Prostate gland (tissue), 2 donors: ENCODE measurements at regions not wholly inside any gene's neighbourhood (a gene's known extent, or its start where the extent isn't known, plus 50 kb on each side); places are given as distances from the start of the nearest gene placed in this dataset.
"Not testable (repeated sequence)": the region's sequence is repeated elsewhere in the genome, so short reads cannot be mapped to it uniquely, and the experiment has no call there.

ENCODE experiments used
- DNase-seq: peaks from one replicate; pipeline ENCODE4 v3.0.0-alpha.2; 2019; ENCODE audit warnings: low spot score
- H3K27ac ChIP-seq, 2 donors: fragments of 200-600 bp; sonication (generic); 2 replicates each; pipeline ENCODE4 v1.5.1; 2017 to 2019
- H3K27me3 ChIP-seq: fragments of 200-600 bp; sonication (generic); replicated peaks from 2 replicates; pipeline ENCODE4 v1.5.1; 2019; ENCODE audit not compliant: insufficient read depth
- H3K36me3 ChIP-seq, 2 donors: fragments of 200-600 bp; sonication (generic); 1 replicate in 1 of 2; 2 replicates in 1 of 2; pipeline versions ENCODE4 v1.5.1 to v1.8.1; 2017 to 2019
- H3K4me1 ChIP-seq: fragments of 200-600 bp; sonication (generic); replicated peaks from 2 replicates; pipeline ENCODE4 v1.5.1; 2019
- H3K4me3 ChIP-seq, 2 donors: fragments of 200-600 bp; sonication (generic); 2 replicates each; pipeline ENCODE4 v1.5.1; 2017 to 2019
- H3K9me3 ChIP-seq: fragments of 200-600 bp; sonication (generic); 2 replicates; pipeline ENCODE4 v1.5.1; 2017
- POLR2A ChIP-seq: fragments of 450-650 bp; IDR thresholded peaks from one replicate; pipeline ENCODE4 v1.6.1; 2016; ENCODE audit warnings: antibody characterized with exemption, mild to moderate bottlenecking
- POLR2AphosphoS5 ChIP-seq: sonication (generic); formaldehyde crosslinking; IDR thresholded peaks from one replicate; pipeline ENCODE4 v1.6.1; 2017; ENCODE audit warnings: antibody characterized with exemption
- WGBS: methylation state at CpG from one replicate; pipeline ENCODE4 v1.1.5; 2018; 5-methylcytosine and 5-hydroxymethylcytosine counted together
- intact Hi-C: fragments of 100-400 bp; cut with DNase I; formaldehyde crosslinking; loops from one replicate; pipeline ENCODE4 v1.14.2; 2022
- TF ChIP-seq, protein P1 (sequence below), 4 experiments: fragments of 200-600 bp in 2 of 4; fragments of 450-650 bp in 2 of 4; sonication (generic) in 2 of 4; IDR thresholded peaks; 1 replicate in 3 of 4; 2 replicates in 1 of 4; pipeline ENCODE4 v1.5.1; 2016 to 2019; ENCODE audit warnings: antibody characterized with exemption in 4 of 4, mild to moderate bottlenecking in 2 of 4, moderate library complexity in 2 of 4

DNA sequence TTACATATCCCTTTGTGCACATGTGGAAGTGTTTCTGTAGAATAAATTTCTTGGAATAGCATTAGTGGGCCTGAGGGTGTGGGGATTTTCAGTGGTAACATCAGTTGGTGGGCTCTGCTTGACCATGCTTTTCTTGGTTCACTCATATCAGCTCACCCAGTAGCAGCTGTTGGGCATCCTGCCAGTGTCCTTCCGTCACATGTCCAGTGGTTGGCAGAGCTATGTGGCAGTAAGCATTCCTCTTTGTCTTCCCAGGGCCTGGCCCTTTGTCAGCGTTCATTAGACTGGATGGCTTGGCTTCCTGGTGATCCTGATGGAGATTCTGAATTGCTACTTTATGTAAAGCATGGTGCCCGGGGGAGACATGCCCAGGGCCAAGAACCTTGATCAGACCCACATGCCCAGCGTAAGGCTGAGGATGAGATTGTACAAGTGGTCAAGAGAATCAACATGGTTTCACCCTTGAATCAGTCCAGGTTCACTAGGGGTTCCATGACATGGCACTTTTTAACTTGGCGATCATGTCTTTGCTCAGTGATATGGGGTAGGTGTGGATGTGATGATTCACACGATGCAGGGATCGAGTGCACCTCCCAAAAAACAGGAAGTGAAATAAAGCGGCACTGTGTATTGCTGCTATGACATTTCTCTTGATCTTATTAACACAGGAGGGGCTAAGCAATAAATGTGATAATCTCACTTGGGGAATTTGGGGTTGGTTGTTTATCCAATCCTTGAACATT lies 72.1 kb upstream of the IGFBP7 start:
- no peak for DNase-seq
- Histone ChIP-seq H3K27ac (no peak overlapping the region), H3K36me3 (no peaks in the 10 kb centered on the region), H3K4me1 (no peaks in the 10 kb centered on the region), H3K27me3 (no peaks in the 10 kb centered on the region), H3K4me3 (no peak overlapping the region), H3K9me3 (no peaks in the 10 kb centered on the region)
- intact Hi-C loops, result no loop called here
- TF ChIP-seq POLR2AphosphoS5 (no peak), POLR2A (no peak)
- TF ChIP-seq, protein P1, sequence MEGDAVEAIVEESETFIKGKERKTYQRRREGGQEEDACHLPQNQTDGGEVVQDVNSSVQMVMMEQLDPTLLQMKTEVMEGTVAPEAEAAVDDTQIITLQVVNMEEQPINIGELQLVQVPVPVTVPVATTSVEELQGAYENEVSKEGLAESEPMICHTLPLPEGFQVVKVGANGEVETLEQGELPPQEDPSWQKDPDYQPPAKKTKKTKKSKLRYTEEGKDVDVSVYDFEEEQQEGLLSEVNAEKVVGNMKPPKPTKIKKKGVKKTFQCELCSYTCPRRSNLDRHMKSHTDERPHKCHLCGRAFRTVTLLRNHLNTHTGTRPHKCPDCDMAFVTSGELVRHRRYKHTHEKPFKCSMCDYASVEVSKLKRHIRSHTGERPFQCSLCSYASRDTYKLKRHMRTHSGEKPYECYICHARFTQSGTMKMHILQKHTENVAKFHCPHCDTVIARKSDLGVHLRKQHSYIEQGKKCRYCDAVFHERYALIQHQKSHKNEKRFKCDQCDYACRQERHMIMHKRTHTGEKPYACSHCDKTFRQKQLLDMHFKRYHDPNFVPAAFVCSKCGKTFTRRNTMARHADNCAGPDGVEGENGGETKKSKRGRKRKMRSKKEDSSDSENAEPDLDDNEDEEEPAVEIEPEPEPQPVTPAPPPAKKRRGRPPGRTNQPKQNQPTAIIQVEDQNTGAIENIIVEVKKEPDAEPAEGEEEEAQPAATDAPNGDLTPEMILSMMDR (IDR thresholded peaks at IDR 0.05), result no peak
- 86% methylated on average over 8 of the region's 8 CpGs for WGBS

DNA sequence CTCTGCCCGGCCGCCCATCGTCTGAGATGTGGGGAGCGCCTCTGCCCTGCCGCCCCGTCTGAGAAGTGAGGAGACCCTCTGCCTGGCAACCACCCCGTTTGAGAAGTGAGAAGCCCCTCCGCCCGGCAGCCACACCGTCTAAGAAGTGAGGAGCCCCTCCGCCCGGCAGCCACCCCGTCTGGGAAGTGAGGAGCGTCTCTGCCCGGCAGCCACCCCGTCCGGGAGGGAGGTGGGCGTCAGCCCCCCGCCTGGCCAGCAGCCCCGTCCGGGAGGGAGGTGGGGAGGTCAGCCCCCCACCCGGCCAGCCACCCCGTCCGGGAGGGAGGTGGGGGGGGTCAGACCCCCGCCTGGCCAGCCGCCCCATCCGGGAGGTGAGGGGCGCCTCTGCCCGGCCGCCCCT lies 63.0 kb upstream of the IGFBP7 start:
- H3K4me3 ChIP-seq, H3K27me3 ChIP-seq, H3K27ac ChIP-seq, H3K9me3 ChIP-seq, H3K4me1 ChIP-seq, intact Hi-C loops, DNase-seq, H3K36me3 ChIP-seq: not testable (repeated sequence)
- 95% methylated on average over 11 of the region's 30 CpGs for WGBS

DNA sequence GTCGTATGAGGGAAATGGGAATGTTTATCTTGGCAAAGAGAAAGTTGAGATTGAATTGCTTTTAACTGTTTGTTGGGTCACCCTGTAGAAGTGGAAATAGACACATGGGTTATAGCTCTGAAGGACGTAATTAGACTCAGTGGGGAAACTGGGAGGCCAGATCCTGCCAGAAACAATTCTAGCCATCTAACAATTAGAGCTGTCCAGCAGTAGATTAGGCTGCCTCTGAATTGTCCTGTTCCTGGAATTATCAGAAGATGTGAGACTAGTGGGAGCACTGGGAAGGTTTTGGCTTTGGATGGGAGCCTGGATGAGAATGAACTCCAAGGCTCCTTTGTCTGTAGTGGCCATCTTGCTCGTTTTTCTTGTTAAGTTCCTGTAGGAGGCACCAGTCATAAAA lies 61.9 kb upstream of the IGFBP7 start:
- TF ChIP-seq POLR2A (no peak), POLR2AphosphoS5 (no peak)
- TF ChIP-seq, protein P1 (IDR thresholded peaks at IDR 0.05), result no peak
- H3K4me3 ChIP-seq, result no peak overlapping the region
- no peaks in the 10 kb centered on the region for H3K9me3 ChIP-seq
- intact Hi-C loops, result no loop called here
- no peak overlapping the region for H3K27ac ChIP-seq
- no peak for DNase-seq
- H3K4me1 ChIP-seq, result no peaks in the 10 kb centered on the region
- H3K27me3 ChIP-seq, result no peaks in the 10 kb centered on the region
- 42% methylated on average over 3 of the region's 3 CpGs for WGBS
- H3K36me3 ChIP-seq, result no peaks in the 10 kb centered on the region

DNA sequence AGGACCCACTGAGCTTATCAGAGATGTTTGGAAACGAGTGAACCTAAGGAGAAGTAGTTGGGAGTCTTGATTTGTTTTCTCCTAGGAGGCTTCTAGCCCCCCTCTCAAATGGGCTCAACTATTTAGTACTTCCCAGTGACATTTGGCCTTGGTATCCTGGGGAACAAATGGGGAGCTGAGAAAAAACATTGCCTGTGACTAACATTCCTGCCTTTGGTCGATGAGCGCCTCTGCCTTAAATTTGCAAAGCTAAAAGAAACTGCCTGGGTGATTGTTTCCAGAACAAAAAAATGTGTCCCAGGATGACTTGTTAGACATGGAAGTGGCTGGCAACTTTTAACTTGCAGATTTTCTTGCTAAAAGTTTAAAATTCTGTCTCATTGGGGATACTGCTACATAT lies 58.8 kb upstream of the IGFBP7 start:
- no peak for DNase-seq
- TF ChIP-seq, protein P1 (IDR thresholded peaks at IDR 0.05), result no peak
- TF ChIP-seq POLR2A, result no peak
- no peak for TF ChIP-seq POLR2AphosphoS5
- H3K36me3 ChIP-seq, result no peaks in the 10 kb centered on the region
- 65% methylated on average over 3 of the region's 3 CpGs for WGBS
- H3K4me3 ChIP-seq, result no peak overlapping the region
- no peaks in the 10 kb centered on the region for H3K9me3 ChIP-seq
- H3K4me1 ChIP-seq, result no peaks in the 10 kb centered on the region
- H3K27ac ChIP-seq, result no peak overlapping the region
- intact Hi-C loops, result no loop called here
- no peaks in the 10 kb centered on the region for H3K27me3 ChIP-seq

DNA sequence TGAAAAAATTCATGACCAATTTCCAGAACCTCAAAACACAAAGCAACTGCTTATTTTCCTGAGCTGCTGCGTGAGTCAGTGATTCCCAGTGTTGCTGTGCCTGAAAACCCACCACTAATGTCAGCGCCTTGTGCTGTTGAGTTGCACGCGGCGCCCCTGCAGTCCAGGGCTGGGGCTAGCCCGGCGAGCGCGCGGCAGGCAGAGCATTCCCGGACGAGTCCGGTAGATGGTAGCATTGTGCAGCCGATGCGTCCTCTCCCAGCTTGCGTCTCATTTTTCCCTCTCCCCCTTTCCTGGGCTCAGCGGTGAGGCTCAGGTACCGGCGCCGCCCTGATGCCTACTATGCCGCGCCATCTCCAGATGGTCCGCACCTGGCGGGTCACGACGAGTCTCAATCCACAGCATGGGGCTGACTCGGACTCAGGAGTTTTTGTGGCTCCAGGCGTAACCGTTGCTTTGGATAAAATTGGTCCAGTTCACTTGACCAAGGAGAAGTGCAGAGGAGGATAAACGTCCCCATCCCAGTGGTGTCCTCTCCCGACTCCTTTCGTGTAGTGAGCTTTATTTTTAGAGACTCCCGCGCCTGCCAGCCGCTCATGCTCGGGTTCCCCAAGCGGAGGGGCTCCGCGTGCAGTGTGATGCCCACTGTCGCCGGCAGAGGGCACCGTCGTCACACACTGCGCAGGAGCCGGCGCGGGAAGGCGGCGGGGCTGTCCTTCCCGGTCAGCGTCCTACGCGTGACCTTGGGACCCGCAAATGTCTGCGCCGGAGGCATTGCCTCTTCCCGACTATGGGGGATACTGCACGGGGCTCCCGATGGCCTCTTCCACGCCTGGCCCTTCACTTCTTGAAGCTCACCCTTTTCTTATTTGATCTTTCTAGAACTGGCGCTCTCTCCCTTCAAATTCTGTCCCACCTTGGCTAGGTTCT lies 53.6 kb upstream of the IGFBP7 start:
- TF ChIP-seq POLR2A (no peak), POLR2AphosphoS5 (peak; percentile 4)
- TF ChIP-seq, protein P1 (IDR thresholded peaks at IDR 0.05), result peak; percentile 56 to 88 (median 84)
- Histone ChIP-seq H3K4me3 (peak overlapping the region; percentile 29 to 44), H3K27ac (peak overlapping the region; percentile 45 to 46), H3K9me3 (no peaks in the 10 kb centered on the region), H3K27me3 (no peaks in the 10 kb centered on the region), H3K4me1 (no peaks in the 10 kb centered on the region), H3K36me3 (no peaks in the 10 kb centered on the region)
- WGBS, result 2% methylated on average over 61 of the region's 61 CpGs
- intact Hi-C loops, result loop anchor here (1.0 to 5.0 kb wide), 2 partner anchors 41 to 125 kb away; no protein-coding TSS in a partner anchor
- DNase-seq, result peak; percentile 66
